ENCODE measurements at regions not wholly inside any gene's neighbourhood (a gene's known extent, or its start where the extent isn't known, plus 50 kb on each side); places are given as distances from the start of the nearest gene placed in this dataset.
"Not testable (repeated sequence)": the region's sequence is repeated elsewhere in the genome, so short reads cannot be mapped to it uniquely, and the experiment has no call there.

DNA sequence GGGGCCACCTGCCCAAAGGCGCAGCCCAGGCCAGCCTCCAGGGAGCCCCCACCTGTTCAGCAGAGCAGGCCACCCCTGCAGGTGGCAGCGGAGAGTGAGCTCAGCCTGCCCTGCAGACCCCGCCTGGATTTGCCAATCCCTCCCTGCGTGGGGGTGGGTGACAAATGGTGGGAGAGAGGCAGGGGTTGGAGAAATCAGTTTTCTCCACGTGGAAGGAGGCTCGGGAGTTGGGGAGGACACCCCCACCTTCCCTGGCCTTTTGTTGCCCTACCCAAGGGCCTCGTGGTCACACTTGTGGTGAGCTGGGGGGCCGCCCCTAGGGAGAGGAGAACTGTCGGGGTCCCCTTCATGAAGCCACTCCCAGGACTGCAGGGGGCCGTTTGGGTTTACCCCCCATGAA lies 351.7 kb downstream of the CNTNAP3B start:
- not testable (repeated sequence) for DNase-seq (ENCODE audit: low spot score); H3K27ac ChIP-seq; H3K4me3 ChIP-seq

DNA sequence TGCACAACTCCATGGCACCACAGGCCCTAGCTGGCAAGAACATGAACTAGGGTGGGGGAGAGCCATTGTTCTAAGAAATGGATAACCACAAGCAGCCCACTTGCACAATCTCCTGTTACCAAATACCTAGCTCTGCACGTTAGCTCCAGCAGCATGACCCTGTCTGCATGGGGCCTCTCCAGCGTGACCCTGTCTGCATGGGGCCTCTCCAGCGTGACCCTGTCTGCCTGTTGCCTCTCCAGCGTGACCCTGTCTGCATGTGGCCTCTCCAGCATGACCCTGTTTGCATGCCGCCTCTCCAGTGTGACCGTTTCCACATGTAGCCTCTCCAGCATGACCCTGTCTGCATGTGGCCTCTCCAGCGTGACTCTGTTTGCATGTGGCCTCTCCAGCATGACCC lies 356.7 kb downstream of the CNTNAP3B start:
- DNase-seq (ENCODE audit: low spot score); H3K27ac ChIP-seq; H3K4me3 ChIP-seq: not testable (repeated sequence)

DNA sequence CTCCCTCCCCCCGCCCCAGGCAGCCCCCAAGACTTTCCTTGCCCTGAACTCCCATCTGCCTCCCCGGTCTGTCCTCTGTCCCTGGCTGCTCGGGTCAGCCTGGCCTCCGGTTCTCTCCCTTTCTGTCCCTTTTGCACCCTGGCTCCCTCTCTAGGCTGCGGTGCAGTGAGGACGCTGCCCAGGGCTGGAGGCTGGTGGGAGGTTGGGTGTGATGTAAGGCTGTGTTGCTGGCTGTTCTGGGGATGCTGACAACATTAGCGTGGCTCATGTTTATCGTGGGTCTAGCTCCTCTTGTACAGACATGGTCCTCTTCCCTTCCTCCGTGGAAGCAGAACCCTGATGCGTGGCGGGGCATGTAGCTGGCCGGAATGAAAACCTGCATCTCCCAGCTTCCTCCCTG lies 357.5 kb downstream of the CNTNAP3B start:
- H3K27ac ChIP-seq; DNase-seq (ENCODE audit: low spot score); H3K4me3 ChIP-seq: not testable (repeated sequence)

DNA sequence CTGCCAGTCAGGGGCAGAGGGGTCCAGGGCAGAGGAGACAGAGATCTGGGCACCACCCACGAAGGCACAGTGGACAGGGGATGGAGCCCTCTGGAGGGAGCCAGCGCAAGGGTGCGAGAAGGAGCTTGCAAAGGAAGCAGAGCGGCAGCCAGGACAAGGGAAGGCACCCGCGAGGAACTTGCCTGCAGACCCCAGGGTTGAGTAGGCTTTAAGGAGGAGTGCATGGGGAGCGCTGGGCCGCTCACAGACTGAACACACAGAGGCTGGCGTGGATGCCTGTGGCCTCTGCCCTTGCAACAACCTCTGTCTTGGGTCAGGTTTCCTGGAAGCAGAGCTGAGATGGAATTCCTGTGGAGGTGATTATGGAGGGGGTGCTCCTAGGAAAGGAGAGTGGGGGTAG lies 374.4 kb downstream of the CNTNAP3B start:
- not testable (repeated sequence) for DNase-seq (ENCODE audit: low spot score); H3K4me3 ChIP-seq; H3K27ac ChIP-seq

DNA sequence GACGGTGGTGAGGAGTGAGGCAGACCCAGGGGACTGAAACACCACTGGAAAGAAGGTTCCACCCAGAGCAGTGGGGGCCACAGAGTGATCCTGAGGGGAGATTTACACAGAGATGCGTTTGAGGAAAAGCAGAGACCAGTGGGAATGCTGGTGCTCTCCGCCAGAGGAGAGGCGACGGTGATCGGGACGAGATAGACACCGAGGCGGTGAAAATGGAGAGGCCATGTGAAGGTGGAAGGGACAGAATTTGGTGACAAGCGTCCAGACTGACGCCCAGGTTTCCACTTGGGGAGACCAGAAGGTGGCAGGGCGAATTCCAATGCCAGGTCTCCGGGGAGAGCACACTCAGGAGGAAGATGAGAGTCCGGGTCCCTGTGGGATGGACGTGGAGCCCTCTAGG lies 374.8 kb downstream of the CNTNAP3B start:
- not testable (repeated sequence) for DNase-seq (ENCODE audit: low spot score); H3K4me3 ChIP-seq; H3K27ac ChIP-seq

DNA sequence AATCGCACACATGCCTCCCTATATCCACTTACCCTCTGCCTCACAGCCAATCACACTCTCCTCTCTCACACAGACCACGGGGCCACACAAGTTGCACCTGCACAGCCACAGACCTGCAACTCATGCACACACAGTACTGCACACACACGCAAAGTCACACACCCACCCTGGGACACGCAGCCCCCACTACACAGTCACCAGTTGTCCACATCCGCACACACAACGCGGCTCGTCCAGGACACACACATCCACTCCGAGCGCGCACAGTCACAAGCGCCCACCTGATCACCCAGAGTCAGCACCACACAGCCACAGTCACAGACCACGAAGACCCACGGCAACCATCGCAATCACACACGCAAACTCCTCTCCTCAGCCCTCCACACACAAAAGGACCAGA lies 387.3 kb downstream of the CNTNAP3B start:
- H3K27ac ChIP-seq: peak overlapping the region in 1 of 2 donors; percentile 51
- not testable (repeated sequence) for H3K4me3 ChIP-seq; DNase-seq (ENCODE audit: low spot score)

DNA sequence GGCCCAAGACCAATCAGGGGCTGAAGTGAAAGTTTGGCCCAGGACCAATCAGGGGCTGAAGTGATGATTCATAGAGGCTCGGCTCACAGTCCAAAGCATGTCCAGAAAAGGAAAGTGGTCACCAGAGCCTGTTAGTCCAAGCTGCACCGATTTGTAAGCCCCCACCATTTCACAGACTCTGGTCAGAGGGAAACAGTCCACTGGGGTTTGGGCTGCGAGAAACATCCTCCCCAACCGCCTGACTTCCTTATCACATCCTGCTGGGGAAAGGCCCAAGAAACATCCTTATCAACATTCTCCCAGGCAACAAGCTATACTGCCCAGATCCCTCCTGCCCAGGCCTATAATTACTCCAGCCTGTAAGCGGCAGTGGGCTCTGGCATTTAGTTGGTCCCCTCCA lies 388.1 kb downstream of the CNTNAP3B start:
- Histone ChIP-seq H3K27ac (peak overlapping the region in 1 of 2 donors; percentile 75), H3K4me3 (peak overlapping the region; percentile 47)
- DNase-seq (ENCODE audit: low spot score): not testable (repeated sequence)

DNA sequence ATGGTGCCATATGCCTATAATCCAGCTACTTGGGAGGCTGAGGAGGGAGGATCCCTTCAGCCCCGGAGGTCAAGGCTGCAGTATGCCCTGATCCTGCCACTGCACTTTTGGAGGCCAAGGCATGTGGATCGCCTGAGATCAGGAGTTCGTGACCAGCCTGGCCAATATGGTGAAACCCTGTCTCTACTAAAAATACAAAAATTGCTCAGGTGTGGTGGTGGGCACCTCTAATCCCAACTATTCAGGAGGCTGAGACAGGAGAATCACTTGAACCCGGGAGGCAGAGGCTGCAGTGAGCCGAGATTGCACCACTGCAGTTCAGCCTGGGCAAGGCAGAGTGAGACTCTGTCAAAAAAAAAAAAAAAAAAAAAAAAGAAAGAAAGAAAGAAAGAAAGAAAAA lies 390.5 kb downstream of the CNTNAP3B start:
- DNase-seq (ENCODE audit: low spot score); H3K27ac ChIP-seq; H3K4me3 ChIP-seq: not testable (repeated sequence)

DNA sequence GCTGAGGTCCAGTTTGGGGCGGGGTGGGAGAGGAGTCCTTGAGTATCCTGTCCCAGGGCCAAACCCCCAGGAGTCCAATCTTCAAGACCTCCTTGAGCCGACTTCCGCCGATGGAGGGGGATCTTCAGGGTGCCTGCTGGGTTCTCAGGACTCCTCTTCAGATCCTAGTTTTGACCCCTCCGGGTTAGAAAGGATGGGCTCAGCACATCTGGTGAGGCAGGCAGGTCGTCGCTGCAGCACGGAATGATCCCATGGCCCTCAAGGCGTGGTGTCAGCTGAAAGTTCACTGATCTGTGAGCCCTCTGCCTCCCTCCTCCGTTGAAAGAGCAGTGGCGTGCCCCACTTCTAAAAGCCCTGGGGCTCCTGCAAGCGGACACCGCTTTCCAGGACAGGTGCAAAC lies 430.0 kb downstream of the CNTNAP3B start:
- not testable (repeated sequence) for H3K27ac ChIP-seq; DNase-seq (ENCODE audit: low spot score); H3K4me3 ChIP-seq

DNA sequence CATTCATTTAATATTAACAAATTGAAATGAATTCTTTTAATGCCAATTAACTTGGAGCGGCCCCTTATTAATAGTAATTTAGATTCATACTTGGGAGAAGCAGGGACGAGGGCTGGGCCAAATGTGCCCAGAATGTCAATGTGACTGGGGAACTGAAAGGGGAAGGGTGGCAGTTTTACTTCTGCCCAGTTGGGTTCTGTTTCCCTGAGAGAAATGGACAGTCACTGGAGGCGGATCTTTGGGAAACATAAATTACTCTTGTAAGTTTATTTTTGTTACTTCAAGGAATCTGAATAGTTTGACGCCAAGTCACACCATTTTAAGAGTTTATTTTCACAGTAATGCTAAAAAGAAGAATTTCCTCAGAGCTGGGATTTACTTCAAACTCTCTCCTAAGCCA lies 432.1 kb downstream of the CNTNAP3B start:
- H3K27ac ChIP-seq: peak overlapping the region; percentile 33 to 66
- H3K4me3 ChIP-seq; DNase-seq (ENCODE audit: low spot score): not testable (repeated sequence)

DNA sequence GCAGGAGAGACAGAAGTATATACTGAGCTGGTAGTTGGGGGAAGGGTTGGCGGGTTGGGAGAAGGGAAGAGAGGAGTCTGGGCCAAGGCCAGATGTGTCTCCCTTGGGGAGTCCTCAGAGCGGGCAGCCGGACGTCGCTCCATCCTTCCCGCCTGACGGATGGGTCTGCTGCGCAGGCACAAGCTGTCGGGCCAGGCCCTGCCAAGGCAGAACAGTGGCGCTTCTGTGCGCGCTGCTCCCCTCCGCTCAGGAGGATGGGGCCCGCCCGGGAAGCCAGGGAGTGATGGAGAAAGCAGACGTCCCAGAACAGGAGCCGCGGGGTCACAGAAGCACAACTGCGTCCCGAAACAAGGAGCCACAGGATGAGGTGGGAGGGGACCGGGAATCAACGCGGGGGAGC lies 449.9 kb downstream of the CNTNAP3B start:
- DNase-seq (ENCODE audit: low spot score); H3K27ac ChIP-seq; H3K4me3 ChIP-seq: not testable (repeated sequence)

DNA sequence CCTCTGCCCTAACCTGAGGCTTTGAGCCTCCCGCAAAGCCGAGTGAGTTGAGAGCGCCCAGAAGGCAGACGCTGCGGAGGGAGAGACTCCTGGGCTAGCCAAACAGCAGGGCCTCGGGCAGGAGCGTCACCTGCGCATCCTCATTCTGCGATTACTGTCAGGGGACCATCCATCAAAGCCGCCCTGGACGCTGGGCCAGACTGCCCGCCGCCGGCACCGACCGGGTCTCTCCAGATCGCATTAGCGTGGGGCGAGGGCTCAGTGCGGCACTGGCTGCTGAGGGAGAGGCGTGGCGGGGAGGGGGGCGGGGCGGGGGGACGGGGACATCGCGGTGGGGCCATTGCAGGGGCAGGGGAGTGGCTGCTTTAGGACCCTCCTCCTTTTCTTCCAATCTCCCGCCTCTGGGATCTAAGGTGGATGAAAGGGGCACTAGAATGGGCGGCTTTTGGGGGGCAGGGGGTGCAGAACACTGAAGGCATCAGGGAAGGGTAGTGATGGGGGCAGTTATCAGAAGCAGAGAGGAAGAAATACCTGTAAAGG lies 465.7 kb downstream of the CNTNAP3B start:
- not testable (repeated sequence) for H3K4me3 ChIP-seq; DNase-seq (ENCODE audit: low spot score); H3K27ac ChIP-seq

DNA sequence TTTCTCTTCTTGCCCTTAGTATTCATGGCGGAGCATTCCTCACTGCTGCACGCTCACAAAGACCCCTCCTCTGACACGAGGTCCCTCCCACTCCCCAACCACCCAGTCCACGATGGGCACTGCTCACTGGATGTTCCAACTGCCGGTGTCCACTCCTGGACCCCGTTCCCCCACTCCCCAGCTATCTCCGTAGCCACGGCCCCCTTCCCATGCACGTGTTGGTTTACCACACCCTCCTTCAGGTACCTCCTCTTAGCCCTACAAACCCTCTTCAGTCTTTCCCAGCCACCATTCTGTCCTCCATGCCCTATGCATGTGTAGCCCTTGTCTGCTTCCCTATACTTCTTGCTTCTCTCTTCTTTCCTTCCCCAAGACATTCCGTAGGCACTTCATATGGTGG lies 469.6 kb upstream of the ZNG1F start:
- DNase-seq (ENCODE audit: low spot score); H3K4me3 ChIP-seq; H3K27ac ChIP-seq: not testable (repeated sequence)

DNA sequence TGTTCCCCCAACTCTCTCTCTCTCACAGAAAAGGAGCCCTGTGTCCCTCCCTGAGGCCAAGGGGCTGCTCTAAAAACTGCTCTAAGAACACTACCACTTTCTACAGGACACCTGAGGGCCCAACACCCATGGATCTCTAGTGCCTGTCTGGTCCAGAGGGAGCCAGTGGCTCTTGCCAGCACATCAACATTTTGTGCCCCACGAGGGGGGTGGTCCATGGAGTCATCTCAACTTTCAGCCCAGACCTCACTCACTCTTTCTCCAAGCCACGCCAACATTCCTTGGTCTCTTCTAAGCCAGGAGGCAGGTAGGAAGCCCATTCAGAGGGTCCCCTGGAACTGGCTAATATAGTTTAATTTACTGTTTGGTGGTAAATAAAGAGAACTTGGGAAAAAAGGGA lies 469.0 kb upstream of the ZNG1F start:
- not testable (repeated sequence) for H3K4me3 ChIP-seq; H3K27ac ChIP-seq; DNase-seq (ENCODE audit: low spot score)

DNA sequence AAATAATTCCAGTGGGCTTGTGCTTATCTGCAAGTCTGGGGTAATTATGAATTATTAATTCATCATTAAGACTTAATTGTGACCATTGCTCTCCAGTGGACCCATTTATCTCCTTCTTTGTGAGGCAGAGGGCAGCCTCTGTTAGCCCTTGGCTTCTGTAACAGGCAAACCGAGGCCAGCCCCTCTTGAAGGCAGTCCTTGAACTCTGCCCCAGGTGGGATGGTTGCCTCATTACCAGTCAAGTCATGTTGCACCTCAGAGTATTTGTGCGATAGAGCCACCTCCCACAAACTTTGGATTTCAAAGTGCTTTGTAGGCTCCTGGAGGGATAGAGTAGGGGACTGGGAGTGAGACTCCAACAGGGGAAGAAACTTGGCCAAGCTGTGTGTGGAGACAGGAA lies 468.0 kb upstream of the ZNG1F start:
- not testable (repeated sequence) for DNase-seq (ENCODE audit: low spot score)

DNA sequence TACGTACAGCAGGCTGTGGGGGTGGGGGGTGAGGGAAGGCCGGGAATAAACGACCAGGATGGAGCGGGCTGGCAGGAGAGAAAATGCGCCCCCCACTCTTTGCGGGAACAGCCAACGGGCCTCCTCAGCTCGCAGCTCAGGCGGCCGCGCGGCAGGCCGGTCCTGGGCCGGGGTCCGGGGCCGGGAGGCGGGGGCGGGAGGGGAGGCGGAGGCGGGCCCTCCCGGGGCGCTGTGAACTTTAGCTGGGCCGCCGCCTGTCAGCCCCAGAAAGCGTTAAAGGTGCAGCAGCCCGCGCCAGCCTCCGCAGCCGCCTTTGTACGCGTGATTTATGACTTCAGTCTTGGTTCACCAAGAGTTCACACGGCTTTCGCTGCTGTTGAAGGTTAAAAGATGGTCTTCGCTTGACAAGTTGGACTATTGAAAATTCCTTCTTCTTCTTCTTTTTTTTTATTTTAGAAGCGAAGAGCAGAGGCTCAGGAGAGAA lies 466.0 kb upstream of the ZNG1F start:
- not testable (repeated sequence) for DNase-seq (ENCODE audit: low spot score)
- H3K4me3 ChIP-seq: peak overlapping the region; percentile 52
- peak overlapping the region in 1 of 2 donors; percentile 48 for H3K27ac ChIP-seq

More for the DNA sequence above, 468.0 kb upstream of the ZNG1F start:
- H3K27ac ChIP-seq, H3K4me3 ChIP-seq: not testable (repeated sequence)

DNA sequence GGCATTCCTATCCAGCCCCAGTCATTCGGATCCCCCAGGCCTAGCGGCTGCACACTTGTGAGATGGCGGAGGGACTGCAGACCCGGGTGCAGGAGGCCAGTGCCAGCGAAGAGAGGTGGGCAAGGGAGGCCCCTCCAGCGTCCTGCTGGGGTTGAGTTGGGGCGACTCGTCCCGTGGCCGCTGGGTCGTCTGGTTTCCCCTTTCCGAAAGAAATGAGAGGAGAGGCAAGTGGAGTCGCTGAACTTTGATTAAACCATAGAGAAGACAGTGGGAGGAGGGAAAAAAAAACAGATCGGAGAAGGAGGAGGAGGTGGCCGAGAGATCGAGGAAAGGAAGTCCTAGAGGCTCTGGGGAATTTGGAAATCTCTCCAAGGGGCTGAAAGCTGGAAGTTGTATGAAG lies 465.2 kb upstream of the ZNG1F start:
- H3K27ac ChIP-seq: peak overlapping the region in 1 of 2 donors; percentile 48
- H3K4me3 ChIP-seq: peak overlapping the region; percentile 34
- not testable (repeated sequence) for DNase-seq (ENCODE audit: low spot score)

DNA sequence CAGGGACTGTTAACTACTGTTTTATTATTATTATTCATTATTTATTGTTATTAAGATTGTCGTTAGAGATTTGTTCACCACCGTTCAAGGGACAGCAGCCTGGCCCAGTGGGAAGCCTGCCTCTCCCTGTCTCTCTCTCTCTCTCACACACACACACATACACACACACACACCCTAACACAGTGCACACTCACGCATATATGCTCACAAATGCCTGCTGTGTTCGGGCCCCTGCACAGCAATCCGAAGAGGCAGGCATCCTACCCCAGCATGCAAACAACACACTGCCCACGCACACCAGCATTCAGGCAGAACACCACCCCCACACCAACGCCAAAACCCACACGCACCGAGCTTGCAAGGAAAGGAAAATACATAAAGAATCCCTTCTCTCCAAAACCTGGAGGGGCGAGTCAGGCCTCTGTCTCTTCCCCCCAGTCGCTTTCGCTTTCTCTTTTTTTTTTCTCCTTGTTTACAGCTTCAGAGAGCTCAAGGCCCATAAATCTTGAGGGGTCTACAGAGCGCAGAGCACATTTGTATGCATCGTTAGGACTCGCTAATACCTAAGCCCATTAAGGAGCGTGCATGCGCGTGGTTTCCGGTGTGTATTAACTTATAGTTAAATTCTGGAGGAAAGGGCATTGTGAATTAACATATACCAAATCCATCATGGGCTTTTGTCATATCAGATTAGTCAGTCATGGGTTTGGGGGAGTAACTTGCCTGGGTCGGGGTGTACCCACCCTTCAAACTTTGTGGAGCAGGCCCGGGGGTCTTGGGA lies 464.6 kb upstream of the ZNG1F start:
- Histone ChIP-seq H3K4me3 (peak overlapping the region; percentile 34), H3K27ac (peak overlapping the region in 1 of 2 donors; percentile 60)
- not testable (repeated sequence) for DNase-seq (ENCODE audit: low spot score)

DNA sequence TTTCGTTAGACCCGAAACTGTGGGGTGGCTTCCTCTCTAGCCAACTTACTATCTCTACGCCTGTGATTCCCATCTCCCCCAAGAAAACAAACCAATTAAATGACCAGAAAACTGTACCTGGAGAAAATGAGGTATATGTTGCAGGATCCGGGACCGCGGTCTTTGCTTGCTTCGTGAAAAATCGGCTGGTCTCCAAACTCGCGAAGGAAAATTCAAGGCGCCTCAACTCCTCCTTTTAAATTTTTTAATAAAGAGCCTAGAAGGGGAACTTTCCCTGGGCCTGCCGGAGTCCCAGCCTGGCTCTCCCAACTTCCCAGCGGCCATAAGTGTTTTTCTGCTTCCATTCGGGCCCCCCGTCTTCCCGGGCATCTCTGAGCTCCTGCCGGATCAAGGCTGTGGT lies 463.7 kb upstream of the ZNG1F start:
- not testable (repeated sequence) for H3K4me3 ChIP-seq; DNase-seq (ENCODE audit: low spot score); H3K27ac ChIP-seq

DNA sequence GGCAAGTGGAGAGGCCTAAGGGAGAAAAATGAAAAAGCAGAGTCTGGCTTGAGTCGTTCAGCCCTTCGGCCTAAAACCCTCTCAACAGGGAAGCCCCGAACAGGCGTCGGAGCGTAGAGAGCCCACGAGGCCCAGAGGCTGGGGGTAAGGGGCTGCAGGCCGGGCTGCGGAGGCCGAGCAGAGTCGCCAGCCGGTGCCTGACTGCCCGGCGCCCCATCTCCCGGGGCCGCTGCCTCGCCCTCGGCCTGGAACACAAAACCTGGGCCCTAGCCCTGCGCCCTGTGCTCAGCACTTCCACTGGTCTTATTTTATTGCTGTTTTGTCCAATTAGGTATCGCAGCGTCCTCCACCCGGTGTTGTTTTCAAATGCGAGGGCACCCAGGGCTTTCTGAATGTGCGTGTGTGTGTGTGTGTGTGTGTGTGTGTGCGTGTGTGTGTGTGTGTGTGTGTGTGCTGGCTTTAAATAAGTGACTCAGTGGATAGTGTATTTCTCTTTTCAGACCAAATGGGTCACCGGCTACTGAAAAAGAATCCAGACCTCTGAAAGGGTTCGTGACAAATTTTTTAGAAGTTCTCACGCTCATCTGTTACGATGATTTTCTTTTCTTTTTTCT lies 463.1 kb upstream of the ZNG1F start:
- not testable (repeated sequence) for H3K4me3 ChIP-seq; H3K27ac ChIP-seq; DNase-seq (ENCODE audit: low spot score)

Data from coronary artery (tissue), 2 donors.